ENCODE measurements at regions not wholly inside any gene's neighbourhood (a gene's known extent, or its start where the extent isn't known, plus 50 kb on each side); places are given as distances from the start of the nearest gene placed in this dataset.
"Not testable (repeated sequence)": the region's sequence is repeated elsewhere in the genome, so short reads cannot be mapped to it uniquely, and the experiment has no call there.

DNA sequence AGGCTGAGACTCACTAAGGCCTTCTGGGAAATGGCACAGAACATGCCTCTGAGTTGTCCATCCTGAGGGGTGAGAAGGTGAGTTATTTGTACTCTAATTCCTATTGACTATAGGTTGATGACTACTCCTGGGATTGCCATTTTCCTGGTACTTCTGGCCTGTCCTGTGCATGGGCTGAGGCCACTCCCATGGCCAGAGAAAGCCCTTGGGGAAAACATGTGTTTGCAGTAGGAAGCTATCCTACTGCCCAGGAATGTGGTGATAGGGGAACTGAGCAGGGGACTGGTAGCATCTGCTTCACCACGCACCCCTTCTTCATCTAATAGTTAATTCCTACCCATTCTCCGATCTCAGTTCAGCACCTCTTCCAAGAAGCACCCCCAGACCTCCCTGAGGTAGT lies 62.6 kb upstream of the MEX3C start:
- DNase-seq (ENCODE audit: low read depth in 1 of 2, low spot score in 1 of 2): no peak
- no peaks in the 10 kb centered on the region for H3K4me1 ChIP-seq
- H3K4me3 ChIP-seq: no peak overlapping the region
- no peak for FAIRE-seq
- no peak overlapping the region for H3K4me2 ChIP-seq
- no peak for TF ChIP-seq EHMT2 (IDR thresholded peaks at IDR 0.05; ENCODE audit: low read depth)
- no peak for TF ChIP-seq TP53 (CRISPR knock-in tag; IDR thresholded peaks at IDR 0.05)
- no peak for TF ChIP-seq MAX (IDR thresholded peaks at IDR 0.05)
- TF ChIP-seq FOSB (CRISPR knock-in tag; IDR thresholded peaks at IDR 0.05): no peak
- no peak for TF ChIP-seq CHD2 (IDR thresholded peaks at IDR 0.05; ENCODE audit: low read length, partially characterized antibody)
- TF ChIP-seq ELK1 (IDR thresholded peaks at IDR 0.05; ENCODE audit: low read depth, low read length): no peak
- TF ChIP-seq, protein P1, sequence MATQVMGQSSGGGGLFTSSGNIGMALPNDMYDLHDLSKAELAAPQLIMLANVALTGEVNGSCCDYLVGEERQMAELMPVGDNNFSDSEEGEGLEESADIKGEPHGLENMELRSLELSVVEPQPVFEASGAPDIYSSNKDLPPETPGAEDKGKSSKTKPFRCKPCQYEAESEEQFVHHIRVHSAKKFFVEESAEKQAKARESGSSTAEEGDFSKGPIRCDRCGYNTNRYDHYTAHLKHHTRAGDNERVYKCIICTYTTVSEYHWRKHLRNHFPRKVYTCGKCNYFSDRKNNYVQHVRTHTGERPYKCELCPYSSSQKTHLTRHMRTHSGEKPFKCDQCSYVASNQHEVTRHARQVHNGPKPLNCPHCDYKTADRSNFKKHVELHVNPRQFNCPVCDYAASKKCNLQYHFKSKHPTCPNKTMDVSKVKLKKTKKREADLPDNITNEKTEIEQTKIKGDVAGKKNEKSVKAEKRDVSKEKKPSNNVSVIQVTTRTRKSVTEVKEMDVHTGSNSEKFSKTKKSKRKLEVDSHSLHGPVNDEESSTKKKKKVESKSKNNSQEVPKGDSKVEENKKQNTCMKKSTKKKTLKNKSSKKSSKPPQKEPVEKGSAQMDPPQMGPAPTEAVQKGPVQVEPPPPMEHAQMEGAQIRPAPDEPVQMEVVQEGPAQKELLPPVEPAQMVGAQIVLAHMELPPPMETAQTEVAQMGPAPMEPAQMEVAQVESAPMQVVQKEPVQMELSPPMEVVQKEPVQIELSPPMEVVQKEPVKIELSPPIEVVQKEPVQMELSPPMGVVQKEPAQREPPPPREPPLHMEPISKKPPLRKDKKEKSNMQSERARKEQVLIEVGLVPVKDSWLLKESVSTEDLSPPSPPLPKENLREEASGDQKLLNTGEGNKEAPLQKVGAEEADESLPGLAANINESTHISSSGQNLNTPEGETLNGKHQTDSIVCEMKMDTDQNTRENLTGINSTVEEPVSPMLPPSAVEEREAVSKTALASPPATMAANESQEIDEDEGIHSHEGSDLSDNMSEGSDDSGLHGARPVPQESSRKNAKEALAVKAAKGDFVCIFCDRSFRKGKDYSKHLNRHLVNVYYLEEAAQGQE (IDR thresholded peaks at IDR 0.05): no peak
- no peak for TF ChIP-seq PHF8 (IDR thresholded peaks at IDR 0.05; ENCODE audit: borderline replicate concordance, low read depth)
- TF ChIP-seq, protein P2, sequence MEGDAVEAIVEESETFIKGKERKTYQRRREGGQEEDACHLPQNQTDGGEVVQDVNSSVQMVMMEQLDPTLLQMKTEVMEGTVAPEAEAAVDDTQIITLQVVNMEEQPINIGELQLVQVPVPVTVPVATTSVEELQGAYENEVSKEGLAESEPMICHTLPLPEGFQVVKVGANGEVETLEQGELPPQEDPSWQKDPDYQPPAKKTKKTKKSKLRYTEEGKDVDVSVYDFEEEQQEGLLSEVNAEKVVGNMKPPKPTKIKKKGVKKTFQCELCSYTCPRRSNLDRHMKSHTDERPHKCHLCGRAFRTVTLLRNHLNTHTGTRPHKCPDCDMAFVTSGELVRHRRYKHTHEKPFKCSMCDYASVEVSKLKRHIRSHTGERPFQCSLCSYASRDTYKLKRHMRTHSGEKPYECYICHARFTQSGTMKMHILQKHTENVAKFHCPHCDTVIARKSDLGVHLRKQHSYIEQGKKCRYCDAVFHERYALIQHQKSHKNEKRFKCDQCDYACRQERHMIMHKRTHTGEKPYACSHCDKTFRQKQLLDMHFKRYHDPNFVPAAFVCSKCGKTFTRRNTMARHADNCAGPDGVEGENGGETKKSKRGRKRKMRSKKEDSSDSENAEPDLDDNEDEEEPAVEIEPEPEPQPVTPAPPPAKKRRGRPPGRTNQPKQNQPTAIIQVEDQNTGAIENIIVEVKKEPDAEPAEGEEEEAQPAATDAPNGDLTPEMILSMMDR (IDR thresholded peaks at IDR 0.05): no peak
- POLR2A ChIA-PET: no interaction called here
- H3K27ac ChIP-seq: no peak overlapping the region
- CTCF ChIA-PET: no interaction called here
- H3K9me3 ChIP-seq: no peaks in the 10 kb centered on the region
- WGBS (ENCODE audit: missing lambda C conversion rate): 75% methylated on average over 2 of the region's 2 CpGs
- ATAC-seq: no peak

- H3K4me1 ChIP-seq; H3K9me3 ChIP-seq; ATAC-seq; H3K4me3 ChIP-seq; DNase-seq (ENCODE audit: low read depth in 1 of 2, low spot score in 1 of 2); POLR2A ChIA-PET; CTCF ChIA-PET; H3K4me2 ChIP-seq; H3K27ac ChIP-seq; FAIRE-seq: not testable (repeated sequence)
- WGBS (ENCODE audit: missing lambda C conversion rate): 41% methylated on average over 4 of the region's 4 CpGs
These were observed 68.6 kb upstream of the MEX3C start for GRCh38 chr18:51266077-51266476.

- Histone ChIP-seq H3K9me3 (no peaks in the 10 kb centered on the region), H3K4me1 (no peaks in the 10 kb centered on the region), H3K4me3 (no peak overlapping the region), H3K4me2 (no peak overlapping the region), H3K27ac (no peak overlapping the region)
- TF ChIP-seq BHLHE40 (IDR thresholded peaks at IDR 0.05; ENCODE audit: low read depth, low read length): no peak
- no peak for TF ChIP-seq HOXA7 (CRISPR knock-in tag; IDR thresholded peaks at IDR 0.05)
- no peak for TF ChIP-seq CBX2 (IDR thresholded peaks at IDR 0.05; ENCODE audit: borderline replicate concordance, low read depth)
- no peak for TF ChIP-seq GATA3 (IDR thresholded peaks at IDR 0.05; ENCODE audit: borderline replicate concordance)
- no peak for TF ChIP-seq MYC (IDR thresholded peaks at IDR 0.05; ENCODE audit: borderline replicate concordance, low read length)
- no peak for TF ChIP-seq RNF2 (IDR thresholded peaks at IDR 0.05; ENCODE audit: borderline replicate concordance, low read depth)
- no peak for TF ChIP-seq ZFP36 (IDR thresholded peaks at IDR 0.05; ENCODE audit: borderline replicate concordance, partially characterized antibody)
- TF ChIP-seq TFCP2L1 (CRISPR knock-in tag; IDR thresholded peaks at IDR 0.05): no peak
- no peak for TF ChIP-seq RARB (CRISPR knock-in tag; IDR thresholded peaks at IDR 0.05)
- TF ChIP-seq SREBF2 (IDR thresholded peaks at IDR 0.05): no peak
- no peak for TF ChIP-seq POLR2AphosphoS2 (conservative IDR thresholded peaks at IDR 0.05; ENCODE audit: low read length)
- TF ChIP-seq HOXB5 (CRISPR knock-in tag; IDR thresholded peaks at IDR 0.05): no peak
- no peak for TF ChIP-seq MAZ (IDR thresholded peaks at IDR 0.05; ENCODE audit: borderline replicate concordance, low read depth, low read length)
- no peak for TF ChIP-seq SMC3 (IDR thresholded peaks at IDR 0.05)
- TF ChIP-seq ZC3H11A (IDR thresholded peaks at IDR 0.05): no peak
- ATAC-seq (no peak), DNase-seq (ENCODE audit: low read depth in 1 of 2, low spot score in 1 of 2) (no peak), FAIRE-seq (no peak)
- 73% methylated on average over 4 of the region's 4 CpGs for WGBS (ENCODE audit: missing lambda C conversion rate)
- POLR2A ChIA-PET: no interaction called here
- CTCF ChIA-PET: interaction anchor here (0.7 kb wide), 1 partner anchor 509 kb away, joined by 3 read pairs; no protein-coding TSS in a partner anchor
These were observed 69.3 kb upstream of the MEX3C start for GRCh38 chr18:51266773-51267172.

All from A549 (cell line).